Left ventricle myocardium inferior (tissue), 1 donor: ENCODE measurements at regions not wholly inside any gene's neighbourhood (a gene's known extent, or its start where the extent isn't known, plus 50 kb on each side); places are given as distances from the start of the nearest gene placed in this dataset.
A peak's percentile ranks its signal among the peaks of the same experiment; 100 is the strongest.

Experiments used
- DNase-seq: peaks from one replicate; pipeline ENCODE4 v3.0.0-alpha.2; 2020
- H3K27ac ChIP-seq: fragments of 200-600 bp; replicated peaks from 2 replicates; pipeline ENCODE4 v1.8.0; 2021
- H3K27me3 ChIP-seq: fragments of 200-600 bp; 2 replicates; pipeline ENCODE4 v1.8.0; 2021; ENCODE audit warnings: low read depth
- H3K36me3 ChIP-seq: fragments of 200-600 bp; 2 replicates; pipeline ENCODE4 v1.8.0; 2021
- H3K4me1 ChIP-seq: fragments of 200-600 bp; 2 replicates; pipeline ENCODE4 v1.8.0; 2021
- H3K4me3 ChIP-seq: fragments of 200-600 bp; 2 replicates; pipeline ENCODE4 v1.8.0; 2021; ENCODE audit warnings: mild to moderate bottlenecking, moderate library complexity
- H3K9me3 ChIP-seq: fragments of 200-600 bp; replicated peaks from 2 replicates; pipeline ENCODE4 v1.8.0; 2021
- CTCF ChIP-seq: fragments of 200-600 bp; IDR thresholded peaks from 2 replicates; pipeline ENCODE4 v1.8.0; 2021; ENCODE audit warnings: antibody characterized with exemption, mild to moderate bottlenecking, borderline replicate concordance
- intact Hi-C: fragments of 100-400 bp; cut with micrococcal nuclease; formaldehyde crosslinking; loops from one replicate; pipeline ENCODE4 v1.11.0; 2022
- donor health status: DM: no; HTN: yes; CAD: no; lungs with severe emphysema.

GRCh38 chr4:156595041-156595440, 376.6 kb downstream of the PDGFC start:
- Histone ChIP-seq H3K36me3 (no peaks in the 10 kb centered on the region), H3K27me3 (no peaks in the 10 kb centered on the region), H3K4me3 (no peak overlapping the region), H3K9me3 (no peaks in the 10 kb centered on the region), H3K27ac (no peak overlapping the region), H3K4me1 (no peaks in the 10 kb centered on the region)
- intact Hi-C loops: no loop called here
- DNase-seq: no peak
- no peak for TF ChIP-seq CTCF

GRCh38 chr4:156594624-156595023, 377.0 kb downstream of the PDGFC start:
- Histone ChIP-seq H3K9me3 (no peaks in the 10 kb centered on the region), H3K4me3 (no peak overlapping the region), H3K4me1 (no peaks in the 10 kb centered on the region), H3K36me3 (no peaks in the 10 kb centered on the region), H3K27me3 (no peaks in the 10 kb centered on the region), H3K27ac (no peak overlapping the region)
- intact Hi-C loops: no loop called here
- DNase-seq: peak; percentile 45
- no peak for TF ChIP-seq CTCF

- intact Hi-C loops: no loop called here
- TF ChIP-seq CTCF: no peak
- H3K27me3 ChIP-seq: no peaks in the 10 kb centered on the region
Measured at GRCh38 chr4:156593464-156593863, 378.1 kb downstream of the PDGFC start.

GRCh38 chr4:156591679-156592078, 379.9 kb downstream of the PDGFC start:
- DNase-seq: no peak
- H3K27ac ChIP-seq: no peak overlapping the region
- no peak overlapping the region for H3K4me3 ChIP-seq
- H3K27me3 ChIP-seq: no peaks in the 10 kb centered on the region
- intact Hi-C loops: no loop called here
- H3K36me3 ChIP-seq: no peaks in the 10 kb centered on the region
- no peaks in the 10 kb centered on the region for H3K9me3 ChIP-seq
- H3K4me1 ChIP-seq: no peaks in the 10 kb centered on the region
- no peak for TF ChIP-seq CTCF

More at GRCh38 chr4:156593464-156593863, 378.1 kb downstream of the PDGFC start:
- Histone ChIP-seq H3K9me3 (no peaks in the 10 kb centered on the region), H3K4me1 (no peaks in the 10 kb centered on the region), H3K4me3 (no peak overlapping the region), H3K27ac (no peak overlapping the region), H3K36me3 (no peaks in the 10 kb centered on the region)
- no peak for DNase-seq

- Histone ChIP-seq H3K9me3 (no peaks in the 10 kb centered on the region), H3K27ac (no peak overlapping the region), H3K36me3 (no peaks in the 10 kb centered on the region), H3K4me3 (no peak overlapping the region), H3K27me3 (no peaks in the 10 kb centered on the region), H3K4me1 (peaks cover 6% of the 10 kb centered on the region)
- no peak for TF ChIP-seq CTCF
- no peak for DNase-seq
- intact Hi-C loops: no loop called here
Measured at GRCh38 chr4:156584100-156584499, 387.5 kb downstream of the PDGFC start.

- peaks cover 6% of the 10 kb centered on the region for H3K4me1 ChIP-seq
- intact Hi-C loops: no loop called here
- no peak overlapping the region for H3K27ac ChIP-seq
- H3K36me3 ChIP-seq: no peaks in the 10 kb centered on the region
- DNase-seq: no peak
- H3K4me3 ChIP-seq: no peak overlapping the region
- TF ChIP-seq CTCF: no peak
- H3K27me3 ChIP-seq: no peaks in the 10 kb centered on the region
- no peaks in the 10 kb centered on the region for H3K9me3 ChIP-seq
Measured at GRCh38 chr4:156583265-156583664, 388.3 kb downstream of the PDGFC start.
